COR-L47 (cell line): ENCODE measurements at regions not wholly inside any gene's neighbourhood (a gene's known extent, or its start where the extent isn't known, plus 50 kb on each side); places are given as distances from the start of the nearest gene placed in this dataset.

Experiments used
- DNase-seq: peaks from one replicate; lab custom pipeline; 2025; lab: John Stamatoyannopoulos, UW

GRCh38 chr11:79564288-79564925 is 123.6 kb upstream of the TENM4 start:
- DNase-seq, result no peak

GRCh38 chr11:79561496-79561895 is 120.7 kb upstream of the TENM4 start:
- DNase-seq, result no peak

GRCh38 chr11:79550809-79551208 is 110.0 kb upstream of the TENM4 start:
- DNase-seq, result no peak

GRCh38 chr11:79547256-79547655 is 106.4 kb upstream of the TENM4 start:
- DNase-seq, result no peak

GRCh38 chr11:79546351-79546750 is 105.5 kb upstream of the TENM4 start:
- no peak for DNase-seq

GRCh38 chr11:79544361-79544760 is 103.5 kb upstream of the TENM4 start:
- no peak for DNase-seq

- no peak for DNase-seq
Observed at GRCh38 chr11:79543101-79543500, 102.3 kb upstream of the TENM4 start.

GRCh38 chr11:79541466-79541865 is 100.6 kb upstream of the TENM4 start:
- DNase-seq, result no peak

GRCh38 chr11:79538775-79539174 is 97.9 kb upstream of the TENM4 start:
- DNase-seq, result no peak

GRCh38 chr11:79536155-79536917 is 95.5 kb upstream of the TENM4 start:
- DNase-seq, result no peak

GRCh38 chr11:79535606-79536005 is 94.8 kb upstream of the TENM4 start:
- DNase-seq, result no peak

GRCh38 chr11:79525257-79525656 is 84.4 kb upstream of the TENM4 start:
- no peak for DNase-seq

- DNase-seq, result no peak
Observed at GRCh38 chr11:79522626-79523025, 81.8 kb upstream of the TENM4 start.

- no peak for DNase-seq
Observed at GRCh38 chr11:79520086-79520485, 79.3 kb upstream of the TENM4 start.

GRCh38 chr11:79515781-79516180 is 75.0 kb upstream of the TENM4 start:
- DNase-seq, result no peak

- DNase-seq, result no peak
Observed at GRCh38 chr11:79514695-79515094, 73.9 kb upstream of the TENM4 start.

GRCh38 chr11:79514290-79514689 is 73.5 kb upstream of the TENM4 start:
- DNase-seq, result no peak

- no peak for DNase-seq
Observed at GRCh38 chr11:79512706-79513469, 72.1 kb upstream of the TENM4 start.

GRCh38 chr11:79510960-79511359 is 70.1 kb upstream of the TENM4 start:
- DNase-seq, result no peak

GRCh38 chr11:79508461-79508860 is 67.6 kb upstream of the TENM4 start:
- no peak for DNase-seq

- no peak for DNase-seq
Observed at GRCh38 chr11:79507706-79508105, 66.9 kb upstream of the TENM4 start.

- no peak for DNase-seq
Observed at GRCh38 chr11:79506734-79507344, 66.0 kb upstream of the TENM4 start.

GRCh38 chr11:79506124-79506523 is 65.3 kb upstream of the TENM4 start:
- DNase-seq, result no peak
